ENCODE measurements at regions not wholly inside any gene's neighbourhood (a gene's known extent, or its start where the extent isn't known, plus 50 kb on each side); places are given as distances from the start of the nearest gene placed in this dataset.

- Histone ChIP-seq H4K12ac (ENCODE audit: low read depth, low read length) (no peak overlapping the region), H2AK5ac (ENCODE audit: low read length) (no peak overlapping the region), H3K18ac (ENCODE audit: low read length) (no peak overlapping the region), H3K4ac (ENCODE audit: low read depth, low read length) (no peak overlapping the region), H3K4me2 (ENCODE audit: low read length) (no peak overlapping the region), H2BK5ac (ENCODE audit: low read depth, low read length, poor library complexity) (no peak overlapping the region), H3K4me1 (ENCODE audit: control insufficient read depth in 1 of 2, insufficient read depth in 2 of 2, low read length in 2 of 2) (no peaks in the 10 kb centered on the region), H3K36me3 (ENCODE audit: control insufficient read depth in 1 of 2, insufficient read depth in 2 of 2, low read length in 2 of 2) (no peaks in the 10 kb centered on the region), H4K8ac (ENCODE audit: low read depth, low read length) (no peak overlapping the region), H3K23ac (ENCODE audit: low read length) (no peak overlapping the region), H2BK12ac (ENCODE audit: low read length) (no peak overlapping the region), H3K4me3 (ENCODE audit: low read depth, low read length) (no peak overlapping the region), H3K9ac (ENCODE audit: low read length) (no peak overlapping the region), H3K27ac (ENCODE audit: low read depth, low read length) (no peak overlapping the region), H3K14ac (ENCODE audit: low read length) (no peak overlapping the region), H2BK120ac (ENCODE audit: insufficient read depth, low read length, poor library complexity) (no peak overlapping the region), H3K79me1 (ENCODE audit: low read length) (no peaks in the 10 kb centered on the region), H2AFZ (ENCODE audit: insufficient read depth, low read length, poor library complexity) (no peak overlapping the region), H4K91ac (ENCODE audit: low read depth, low read length) (no peak overlapping the region), H3K27me3 (ENCODE audit: insufficient read depth, low read length) (no peaks in the 10 kb centered on the region), H3K79me2 (ENCODE audit: control insufficient read depth, insufficient read depth, low read length, poor library complexity) (no peaks in the 10 kb centered on the region), H3K9me3 (ENCODE audit: insufficient read depth, low read depth, low read length) (no peaks in the 10 kb centered on the region)
- DNase-seq = no peak
- no CpG with 5 or more reads among the region's 1 CpG for WGBS (ENCODE audit: extremely low coverage, insufficient coverage, insufficient read length)
These were observed 946.2 kb downstream of the BCL11B start for GRCh38 chr14:98325761-98326160.

DNA sequence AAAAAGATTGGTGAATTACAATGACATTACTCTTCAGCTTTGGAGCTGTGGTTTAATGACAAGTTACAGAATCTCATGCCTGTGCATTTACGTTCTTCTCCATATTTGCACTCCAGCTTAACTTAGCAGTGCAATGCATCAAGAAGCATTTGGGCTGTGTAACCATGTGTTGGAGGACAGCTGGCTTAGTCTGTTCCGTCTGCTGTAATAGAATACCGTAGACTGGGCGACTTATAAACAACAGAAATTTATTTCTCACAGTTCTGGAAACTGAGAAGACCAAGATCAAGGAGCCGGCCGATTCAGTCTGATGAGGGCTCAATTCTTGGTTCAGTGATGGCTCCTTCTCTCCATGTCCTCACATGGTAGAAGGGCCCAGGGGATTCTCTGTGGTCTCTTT lies 943.5 kb downstream of the BCL11B start:
- Histone ChIP-seq H3K79me1 (ENCODE audit: low read length) (no peaks in the 10 kb centered on the region), H3K23ac (ENCODE audit: low read length) (no peak overlapping the region), H2BK12ac (ENCODE audit: low read length) (no peak overlapping the region), H2BK5ac (ENCODE audit: low read depth, low read length, poor library complexity) (no peak overlapping the region), H4K12ac (ENCODE audit: low read depth, low read length) (no peak overlapping the region), H3K4me2 (ENCODE audit: low read length) (no peak overlapping the region), H3K79me2 (ENCODE audit: control insufficient read depth, insufficient read depth, low read length, poor library complexity) (no peaks in the 10 kb centered on the region), H2AK5ac (ENCODE audit: low read length) (no peak overlapping the region), H4K8ac (ENCODE audit: low read depth, low read length) (no peak overlapping the region), H3K4me3 (ENCODE audit: low read depth, low read length) (no peak overlapping the region), H4K91ac (ENCODE audit: low read depth, low read length) (no peak overlapping the region), H3K18ac (ENCODE audit: low read length) (no peak overlapping the region), H3K9me3 (ENCODE audit: insufficient read depth, low read depth, low read length) (no peaks in the 10 kb centered on the region), H3K27ac (ENCODE audit: low read depth, low read length) (no peak overlapping the region), H3K27me3 (ENCODE audit: insufficient read depth, low read length) (no peaks in the 10 kb centered on the region), H3K4ac (ENCODE audit: low read depth, low read length) (no peak overlapping the region), H3K4me1 (ENCODE audit: control insufficient read depth in 1 of 2, insufficient read depth in 2 of 2, low read length in 2 of 2) (no peaks in the 10 kb centered on the region), H3K9ac (ENCODE audit: low read length) (no peak overlapping the region), H3K14ac (ENCODE audit: low read length) (no peak overlapping the region), H3K36me3 (ENCODE audit: control insufficient read depth in 1 of 2, insufficient read depth in 2 of 2, low read length in 2 of 2) (no peaks in the 10 kb centered on the region), H2AFZ (ENCODE audit: insufficient read depth, low read length, poor library complexity) (no peak overlapping the region), H2BK120ac (ENCODE audit: insufficient read depth, low read length, poor library complexity) (no peak overlapping the region)
- no CpG with 5 or more reads among the region's 6 CpGs for WGBS (ENCODE audit: extremely low coverage, insufficient coverage, insufficient read length)
- DNase-seq = no peak

DNA sequence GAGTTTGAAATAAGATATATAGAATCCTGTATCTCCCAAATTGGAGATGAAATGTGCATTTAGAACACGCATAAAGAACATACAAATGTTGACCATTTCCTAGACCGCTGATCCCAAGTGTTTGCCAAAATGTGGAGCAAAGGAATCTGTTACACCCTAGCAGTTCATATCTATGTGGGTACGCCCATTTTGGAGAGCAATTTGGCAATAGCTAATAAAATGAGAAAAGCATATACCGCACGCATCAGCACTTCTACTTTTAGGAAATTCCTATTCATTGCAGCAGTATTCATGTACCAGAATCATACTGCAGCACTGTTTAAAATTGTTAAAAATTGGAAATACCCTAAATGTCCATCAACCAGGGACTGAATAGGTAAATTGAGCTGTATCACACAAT lies 937.8 kb downstream of the BCL11B start:
- DNase-seq = no peak
- Histone ChIP-seq H2BK12ac (ENCODE audit: low read length) (no peak overlapping the region), H3K36me3 (ENCODE audit: control insufficient read depth in 1 of 2, insufficient read depth in 2 of 2, low read length in 2 of 2) (no peaks in the 10 kb centered on the region), H3K79me1 (ENCODE audit: low read length) (no peaks in the 10 kb centered on the region), H3K27ac (ENCODE audit: low read depth, low read length) (no peak overlapping the region), H3K79me2 (ENCODE audit: control insufficient read depth, insufficient read depth, low read length, poor library complexity) (no peaks in the 10 kb centered on the region), H4K12ac (ENCODE audit: low read depth, low read length) (no peak overlapping the region), H2BK120ac (ENCODE audit: insufficient read depth, low read length, poor library complexity) (no peak overlapping the region), H3K4me3 (ENCODE audit: low read depth, low read length) (no peak overlapping the region), H3K4ac (ENCODE audit: low read depth, low read length) (no peak overlapping the region), H3K18ac (ENCODE audit: low read length) (no peak overlapping the region), H2BK5ac (ENCODE audit: low read depth, low read length, poor library complexity) (no peak overlapping the region), H3K4me2 (ENCODE audit: low read length) (no peak overlapping the region), H4K8ac (ENCODE audit: low read depth, low read length) (no peak overlapping the region), H3K9ac (ENCODE audit: low read length) (no peak overlapping the region), H3K27me3 (ENCODE audit: insufficient read depth, low read length) (no peaks in the 10 kb centered on the region), H2AFZ (ENCODE audit: insufficient read depth, low read length, poor library complexity) (no peak overlapping the region), H3K9me3 (ENCODE audit: insufficient read depth, low read depth, low read length) (no peaks in the 10 kb centered on the region), H2AK5ac (ENCODE audit: low read length) (no peak overlapping the region), H4K91ac (ENCODE audit: low read depth, low read length) (no peak overlapping the region), H3K14ac (ENCODE audit: low read length) (no peak overlapping the region), H3K23ac (ENCODE audit: low read length) (no peak overlapping the region), H3K4me1 (ENCODE audit: control insufficient read depth in 1 of 2, insufficient read depth in 2 of 2, low read length in 2 of 2) (no peaks in the 10 kb centered on the region)
- WGBS (ENCODE audit: extremely low coverage, insufficient coverage, insufficient read length) = no CpG with 5 or more reads among the region's 5 CpGs

GRCh38 chr14:98341211-98341610 lies 930.8 kb downstream of the BCL11B start:
- H3K79me2 ChIP-seq (ENCODE audit: control insufficient read depth, insufficient read depth, low read length, poor library complexity) = no peaks in the 10 kb centered on the region
- H3K4me3 ChIP-seq (ENCODE audit: low read depth, low read length) = no peak overlapping the region
- no peak overlapping the region for H2BK5ac ChIP-seq (ENCODE audit: low read depth, low read length, poor library complexity)
- H3K27me3 ChIP-seq (ENCODE audit: insufficient read depth, low read length) = no peaks in the 10 kb centered on the region
- WGBS (ENCODE audit: extremely low coverage, insufficient coverage, insufficient read length) = no CpG with 5 or more reads among the region's 3 CpGs
- H4K12ac ChIP-seq (ENCODE audit: low read depth, low read length) = no peak overlapping the region
- no peak overlapping the region for H2BK120ac ChIP-seq (ENCODE audit: insufficient read depth, low read length, poor library complexity)
- DNase-seq = no peak
- no peak overlapping the region for H3K4me2 ChIP-seq (ENCODE audit: low read length)
- H2AK5ac ChIP-seq (ENCODE audit: low read length) = no peak overlapping the region
- H3K18ac ChIP-seq (ENCODE audit: low read length) = no peak overlapping the region
- no peaks in the 10 kb centered on the region for H3K4me1 ChIP-seq (ENCODE audit: control insufficient read depth in 1 of 2, insufficient read depth in 2 of 2, low read length in 2 of 2)
- no peak overlapping the region for H2BK12ac ChIP-seq (ENCODE audit: low read length)
- H3K9ac ChIP-seq (ENCODE audit: low read length) = no peak overlapping the region
- H3K27ac ChIP-seq (ENCODE audit: low read depth, low read length) = no peak overlapping the region
- no peak overlapping the region for H2AFZ ChIP-seq (ENCODE audit: insufficient read depth, low read length, poor library complexity)
- H3K9me3 ChIP-seq (ENCODE audit: insufficient read depth, low read depth, low read length) = no peaks in the 10 kb centered on the region
- H3K14ac ChIP-seq (ENCODE audit: low read length) = no peak overlapping the region
- H4K8ac ChIP-seq (ENCODE audit: low read depth, low read length) = no peak overlapping the region
- no peak overlapping the region for H4K91ac ChIP-seq (ENCODE audit: low read depth, low read length)
- no peaks in the 10 kb centered on the region for H3K79me1 ChIP-seq (ENCODE audit: low read length)
- no peak overlapping the region for H3K23ac ChIP-seq (ENCODE audit: low read length)
- no peaks in the 10 kb centered on the region for H3K36me3 ChIP-seq (ENCODE audit: control insufficient read depth in 1 of 2, insufficient read depth in 2 of 2, low read length in 2 of 2)
- no peak overlapping the region for H3K4ac ChIP-seq (ENCODE audit: low read depth, low read length)
